Endothelial cell of umbilical vein (primary cell): ENCODE measurements at regions not wholly inside any gene's neighbourhood (a gene's known extent, or its start where the extent isn't known, plus 50 kb on each side); places are given as distances from the start of the nearest gene placed in this dataset.

Experiments used
- BruUV-seq: library from RNA; stranded (reverse); fragments of 400-500 nt; replicated peaks from 2 replicates; lab custom pipeline; 2021; lab: Mats Ljungman, UMichigan
- CTCF ChIA-PET: fragments of 300-600, 350-600 bp; sonication (Branson Sonifier 250); formaldehyde crosslinking; loops from one replicate; lab custom pipeline; 2021; ENCODE audit warnings: antibody characterized with exemption, inconsistent platforms; lab: Charles Lee
- POLR2A ChIA-PET: fragments of 300-600, 350-600 bp; sonication (Branson Sonifier 250); formaldehyde crosslinking; loops from one replicate; lab custom pipeline; 2021; ENCODE audit warnings: antibody characterized with exemption, inconsistent platforms; lab: Charles Lee
- DNase-seq: peaks from one replicate; pipeline ENCODE4 v3.0.0-alpha.2; 2011; ENCODE audit warnings: low read depth, low spot score
- FAIRE-seq: peaks from 2 replicates; lab custom pipeline; 2011; peaks lifted over from hg19 to GRCh38; lab: Jason Lieb, UNC
- H2AFZ ChIP-seq: 2 replicates; pipeline ENCODE4 v1.6.0; 2012; ENCODE audit warnings: low read depth, low read length, control low read depth, inconsistent platforms
- H3K27ac ChIP-seq: 2 replicates; pipeline ENCODE4 v1.5.1; 2011; ENCODE audit warnings: low read depth, mild to moderate bottlenecking, control low read depth, low read length, moderate library complexity; ENCODE audit not compliant: insufficient read depth
- H3K27me3 ChIP-seq, 2 experiments: 2 replicates each; pipeline versions ENCODE4 v1.6.0 to v1.6.1; 2011; ENCODE audit warnings: low read length in 2 of 2, mixed read lengths in 1 of 2; ENCODE audit not compliant: control insufficient read depth in 2 of 2, insufficient read depth in 2 of 2
- H3K36me3 ChIP-seq, 2 experiments: 2 replicates in 1 of 2; 3 replicates in 1 of 2; pipeline ENCODE4 v1.5.1; 2011; ENCODE audit warnings: low read length in 2 of 2, mild to moderate bottlenecking in 1 of 2, moderate library complexity in 1 of 2; ENCODE audit not compliant: control insufficient read depth in 2 of 2, insufficient read depth in 2 of 2; ENCODE audit errors: extremely low read depth in 1 of 2
- H3K4me1 ChIP-seq: 3 replicates; pipeline ENCODE4 v1.5.1; 2011; ENCODE audit warnings: mild to moderate bottlenecking, low read length; ENCODE audit not compliant: control insufficient read depth, insufficient read depth; ENCODE audit errors: extremely low read depth
- H3K4me2 ChIP-seq: 2 replicates; pipeline ENCODE4 v1.6.1; 2011; ENCODE audit warnings: low read length, control low read depth, mixed read lengths; ENCODE audit not compliant: insufficient read depth
- H3K4me3 ChIP-seq, 3 experiments: fragments of 200-600 bp in 1 of 3; sonication (generic), shearing (Covaris generic) in 1 of 3; replicated peaks in 1 of 3; 2 replicates each; pipeline ENCODE4 v1.5.1; 2011 to 2016; ENCODE audit warnings: control low read depth in 3 of 3, low read length in 3 of 3, mild to moderate bottlenecking in 2 of 3, inconsistent platforms in 1 of 3, low read depth in 1 of 3, moderate library complexity in 1 of 3; ENCODE audit not compliant: insufficient read depth in 1 of 3
- H3K79me2 ChIP-seq: 2 replicates; pipeline ENCODE4 v1.6.0; 2012; ENCODE audit warnings: low read length, inconsistent platforms; ENCODE audit not compliant: control insufficient read depth, insufficient read depth
- H3K9ac ChIP-seq: replicated peaks from 2 replicates; pipeline ENCODE3; 2011; ENCODE audit warnings: low read length, control low read depth; ENCODE audit not compliant: insufficient read depth; ENCODE audit errors: extremely low read depth
- H3K9me1 ChIP-seq: replicated peaks from 3 replicates; pipeline ENCODE4 v1.6.0; 2011; ENCODE audit warnings: mild to moderate bottlenecking, low read length; ENCODE audit not compliant: control insufficient read depth, insufficient read depth; ENCODE audit errors: extremely low read depth
- H3K9me3 ChIP-seq: replicated peaks from 2 replicates; pipeline ENCODE4 v1.5.1; 2012; ENCODE audit warnings: low read length, inconsistent platforms; ENCODE audit not compliant: control insufficient read depth, insufficient read depth
- H4K20me1 ChIP-seq: replicated peaks from 2 replicates; pipeline ENCODE3; 2011; ENCODE audit warnings: mild to moderate bottlenecking, low read length; ENCODE audit not compliant: control insufficient read depth, insufficient read depth; ENCODE audit errors: extremely low read depth
- EZH2 ChIP-seq: IDR thresholded peaks from 2 replicates; pipeline ENCODE4 v1.6.1; 2012; ENCODE audit warnings: borderline replicate concordance, low read depth, mild to moderate bottlenecking, moderate library complexity, low read length, inconsistent platforms; ENCODE audit not compliant: severe bottlenecking
- FOS ChIP-seq: IDR thresholded peaks from 2 replicates; pipeline ENCODE4 v1.6.1; 2011; ENCODE audit warnings: mild to moderate bottlenecking, low read length, moderate library complexity, borderline replicate concordance; ENCODE audit not compliant: insufficient read depth
- GATA2 ChIP-seq: IDR thresholded peaks from 2 replicates; pipeline ENCODE4 v1.7.0; 2011; ENCODE audit warnings: low read depth, mild to moderate bottlenecking, moderate library complexity, mixed read lengths, low read length; ENCODE audit not compliant: insufficient read length, insufficient read depth
- JUN ChIP-seq: IDR thresholded peaks from 2 replicates; pipeline ENCODE4 v1.6.1; 2011; ENCODE audit warnings: borderline replicate concordance, low read depth; ENCODE audit not compliant: insufficient read length, insufficient read depth
- MAX ChIP-seq: IDR thresholded peaks from 2 replicates; pipeline ENCODE4 v1.6.1; 2011; ENCODE audit not compliant: insufficient read depth, insufficient read length
- MYC ChIP-seq: IDR thresholded peaks from one replicate; pipeline ENCODE4 v1.6.1; 2011; ENCODE audit warnings: mild to moderate bottlenecking, low read depth, low read length
- POLR2A ChIP-seq: IDR thresholded peaks from 2 replicates; pipeline ENCODE4 v1.6.1; 2012; ENCODE audit warnings: low read depth, mild to moderate bottlenecking, control low read depth, low read length
- POLR2AphosphoS5 ChIP-seq: IDR thresholded peaks from 2 replicates; pipeline ENCODE4 v1.6.1; 2012; ENCODE audit warnings: low read depth, mild to moderate bottlenecking, control low read depth, low read length, moderate library complexity; ENCODE audit not compliant: insufficient read depth
- dilution Hi-C: fragments of 300-500 bp; cut with MboI; formaldehyde crosslinking; loops from one replicate; pipeline ENCODE4 v1.15.0; 2019; ENCODE audit warnings: low sequenced_read_pairs; ENCODE audit not compliant: extremely low pct_ligation_motif_present
- intact Hi-C: fragments of 100-400 bp; cut with micrococcal nuclease; formaldehyde crosslinking; loops from one replicate; pipeline ENCODE4 v1.10.0; 2022
- TF ChIP-seq, protein P1 (sequence below), 2 donors: IDR thresholded peaks; 1 replicate in 1 of 2; 2 replicates in 1 of 2; pipeline ENCODE4 v1.5.1; 2011; ENCODE audit warnings: low read length in 2 of 2, mild to moderate bottlenecking in 2 of 2, moderate library complexity in 2 of 2, control low read depth in 1 of 2, inconsistent platforms in 1 of 2, low read depth in 1 of 2; ENCODE audit not compliant: insufficient read depth in 1 of 2; ENCODE audit errors: extremely low read depth in 1 of 2

DNA sequence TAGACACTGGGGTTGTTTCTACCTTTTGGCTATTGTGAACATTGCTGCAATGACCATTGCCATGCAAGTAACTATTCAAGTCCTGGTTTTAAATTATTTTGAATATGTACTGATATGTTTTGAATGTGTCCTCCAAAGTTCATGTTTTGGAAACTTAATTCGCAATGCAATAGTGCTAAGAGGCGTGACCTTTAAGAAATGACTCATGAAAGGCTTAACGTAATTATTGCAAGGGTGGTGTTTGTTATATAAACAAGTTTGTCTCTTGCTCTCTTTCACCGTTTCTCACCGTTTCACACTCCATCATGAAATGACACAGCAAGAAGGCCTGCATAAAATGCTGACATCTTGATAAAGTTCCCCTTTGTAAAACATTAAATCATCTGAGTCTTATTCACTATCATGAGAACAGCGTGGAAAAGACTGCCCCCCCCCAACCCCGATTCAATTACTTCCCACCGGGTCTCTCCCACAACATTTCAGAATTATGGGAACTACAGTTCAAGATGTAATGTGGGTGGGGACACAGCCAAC lies 506.9 kb upstream of the FAM47C start:
- TF ChIP-seq GATA2 (no peak), MYC (no peak), FOS (no peak), POLR2A (no peak), EZH2 (no peak), POLR2AphosphoS5 (no peak), MAX (no peak), JUN (no peak)
- TF ChIP-seq, protein P1, sequence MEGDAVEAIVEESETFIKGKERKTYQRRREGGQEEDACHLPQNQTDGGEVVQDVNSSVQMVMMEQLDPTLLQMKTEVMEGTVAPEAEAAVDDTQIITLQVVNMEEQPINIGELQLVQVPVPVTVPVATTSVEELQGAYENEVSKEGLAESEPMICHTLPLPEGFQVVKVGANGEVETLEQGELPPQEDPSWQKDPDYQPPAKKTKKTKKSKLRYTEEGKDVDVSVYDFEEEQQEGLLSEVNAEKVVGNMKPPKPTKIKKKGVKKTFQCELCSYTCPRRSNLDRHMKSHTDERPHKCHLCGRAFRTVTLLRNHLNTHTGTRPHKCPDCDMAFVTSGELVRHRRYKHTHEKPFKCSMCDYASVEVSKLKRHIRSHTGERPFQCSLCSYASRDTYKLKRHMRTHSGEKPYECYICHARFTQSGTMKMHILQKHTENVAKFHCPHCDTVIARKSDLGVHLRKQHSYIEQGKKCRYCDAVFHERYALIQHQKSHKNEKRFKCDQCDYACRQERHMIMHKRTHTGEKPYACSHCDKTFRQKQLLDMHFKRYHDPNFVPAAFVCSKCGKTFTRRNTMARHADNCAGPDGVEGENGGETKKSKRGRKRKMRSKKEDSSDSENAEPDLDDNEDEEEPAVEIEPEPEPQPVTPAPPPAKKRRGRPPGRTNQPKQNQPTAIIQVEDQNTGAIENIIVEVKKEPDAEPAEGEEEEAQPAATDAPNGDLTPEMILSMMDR (IDR thresholded peaks at IDR 0.05; ENCODE audit: extremely low read depth in 1 of 2, insufficient read depth in 1 of 2, low read depth in 1 of 2, low read length in 2 of 2) = no peak
- DNase-seq (no peak), FAIRE-seq (no peak)
- BruUV-seq = no TSS peak
- no peaks in the 10 kb centered on the region for H3K79me2 ChIP-seq
- no peak overlapping the region for H3K4me3 ChIP-seq
- no peaks in the 10 kb centered on the region for H3K9me3 ChIP-seq
- H2AFZ ChIP-seq = no peak overlapping the region
- no peak overlapping the region for H3K4me2 ChIP-seq
- no peaks in the 10 kb centered on the region for H3K9me1 ChIP-seq
- H3K27ac ChIP-seq = no peak overlapping the region
- ChIA-PET CTCF (no interaction called here), POLR2A (no interaction called here)
- dilution Hi-C loops = no loop called here
- H3K4me1 ChIP-seq = no peaks in the 10 kb centered on the region
- no peak overlapping the region for H3K9ac ChIP-seq
- intact Hi-C loops = no loop called here
- no peaks in the 10 kb centered on the region for H4K20me1 ChIP-seq
- no peaks in the 10 kb centered on the region for H3K36me3 ChIP-seq
- H3K27me3 ChIP-seq = no peaks in the 10 kb centered on the region
